Endodermal cell (in vitro differentiated cells): ENCODE measurements at regions not wholly inside any gene's neighbourhood (a gene's known extent, or its start where the extent isn't known, plus 50 kb on each side); places are given as distances from the start of the nearest gene placed in this dataset.
"Not testable (repeated sequence)": the region's sequence is repeated elsewhere in the genome, so short reads cannot be mapped to it uniquely, and the experiment has no call there.

Experiments used
- DNase-seq: peaks from one replicate; pipeline ENCODE4 v3.0.0-alpha.2; 2017
- H3K27ac ChIP-seq: 2 replicates; pipeline ENCODE4 v1.5.1; 2013; ENCODE audit warnings: mild to moderate bottlenecking, low read depth, low read length, moderate library complexity
- H3K27me3 ChIP-seq: 2 replicates; pipeline ENCODE4 v1.6.1; 2013; ENCODE audit warnings: mild to moderate bottlenecking, low read length, moderate library complexity; ENCODE audit not compliant: insufficient read depth, control insufficient read depth, poor library complexity, severe bottlenecking
- H3K36me3 ChIP-seq: 2 replicates; pipeline ENCODE4 v1.7.0; 2013; ENCODE audit warnings: mild to moderate bottlenecking, low read length, moderate library complexity; ENCODE audit not compliant: control insufficient read depth, insufficient read depth
- H3K4me1 ChIP-seq: one replicate; pipeline ENCODE4 v1.7.0; 2013; ENCODE audit warnings: low read length; ENCODE audit not compliant: control insufficient read depth, insufficient read depth
- H3K4me3 ChIP-seq: 2 replicates; pipeline ENCODE4 v1.5.1; 2013; ENCODE audit warnings: mild to moderate bottlenecking, low read length, moderate library complexity
- H3K9ac ChIP-seq: 2 replicates; pipeline ENCODE4 v1.6.1; 2013; ENCODE audit warnings: mild to moderate bottlenecking, low read length, moderate library complexity; ENCODE audit not compliant: poor library complexity, severe bottlenecking; ENCODE audit errors: extremely low read depth
- H3K9me3 ChIP-seq: 2 replicates; pipeline ENCODE4 v1.6.1; 2013; ENCODE audit warnings: mild to moderate bottlenecking, low read length, moderate library complexity; ENCODE audit not compliant: control insufficient read depth
- H3K27ac Mint-ChIP-seq: 2 replicates; pipeline ENCODE4 v1.8.0; 2020; ENCODE audit warnings: mixed read lengths
- H3K27me3 Mint-ChIP-seq: 2 replicates; pipeline ENCODE4 v1.8.0; 2021; ENCODE audit warnings: mild to moderate bottlenecking, mixed read lengths; ENCODE audit not compliant: insufficient read depth
- H3K36me3 Mint-ChIP-seq: 2 replicates; pipeline ENCODE4 v1.8.0; 2020; ENCODE audit warnings: low read depth, mixed read lengths
- H3K4me1 Mint-ChIP-seq: 2 replicates; pipeline ENCODE4 v1.8.0; 2020; ENCODE audit warnings: mixed read lengths
- H3K4me3 Mint-ChIP-seq: 2 replicates; pipeline ENCODE4 v1.8.0; 2020; ENCODE audit warnings: mild to moderate bottlenecking, moderate library complexity, mixed read lengths
- H3K9me3 Mint-ChIP-seq: 2 replicates; pipeline ENCODE4 v1.8.0; 2020; ENCODE audit warnings: mild to moderate bottlenecking, mixed read lengths
- WGBS, 2 experiments: methylation state at CpG; one replicate each; pipeline versions ENCODE4 v1.1.5 to v1.1.7; 2013; ENCODE audit warnings: missing lambda C conversion rate in 2 of 2, mixed read lengths in 1 of 2; ENCODE audit not compliant: insufficient coverage in 1 of 2, insufficient read length in 1 of 2; 5-methylcytosine and 5-hydroxymethylcytosine counted together
- TF ChIP-seq, protein P1 (sequence below): fragments of 200-600 bp; sonication (generic); conservative IDR thresholded peaks from 2 replicates; pipeline ENCODE4 v1.5.0; 2021; ENCODE audit warnings: antibody characterized with exemption, mild to moderate bottlenecking

DNA sequence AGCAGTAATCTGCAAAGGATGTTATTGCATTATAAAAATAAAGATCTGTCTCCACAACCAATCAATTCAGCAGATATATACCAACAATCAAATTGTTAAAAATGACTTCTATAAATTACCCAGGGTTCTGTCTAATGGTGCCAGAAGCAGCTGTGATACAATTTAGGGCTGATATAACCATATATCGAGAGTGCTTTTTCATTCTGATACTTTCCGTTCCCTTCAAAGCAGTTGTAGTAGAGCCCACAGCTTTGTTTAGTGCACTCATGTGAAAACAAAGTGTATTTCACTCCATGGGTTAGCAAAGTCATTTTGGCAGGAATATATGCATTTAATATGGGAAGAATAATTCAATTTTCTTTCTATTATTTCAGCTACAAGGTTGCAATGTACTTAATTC, 83.1 kb upstream of the CHCHD3 start:
- no peaks in the 10 kb centered on the region for H3K9me3 Mint-ChIP-seq
- TF ChIP-seq, protein P1, sequence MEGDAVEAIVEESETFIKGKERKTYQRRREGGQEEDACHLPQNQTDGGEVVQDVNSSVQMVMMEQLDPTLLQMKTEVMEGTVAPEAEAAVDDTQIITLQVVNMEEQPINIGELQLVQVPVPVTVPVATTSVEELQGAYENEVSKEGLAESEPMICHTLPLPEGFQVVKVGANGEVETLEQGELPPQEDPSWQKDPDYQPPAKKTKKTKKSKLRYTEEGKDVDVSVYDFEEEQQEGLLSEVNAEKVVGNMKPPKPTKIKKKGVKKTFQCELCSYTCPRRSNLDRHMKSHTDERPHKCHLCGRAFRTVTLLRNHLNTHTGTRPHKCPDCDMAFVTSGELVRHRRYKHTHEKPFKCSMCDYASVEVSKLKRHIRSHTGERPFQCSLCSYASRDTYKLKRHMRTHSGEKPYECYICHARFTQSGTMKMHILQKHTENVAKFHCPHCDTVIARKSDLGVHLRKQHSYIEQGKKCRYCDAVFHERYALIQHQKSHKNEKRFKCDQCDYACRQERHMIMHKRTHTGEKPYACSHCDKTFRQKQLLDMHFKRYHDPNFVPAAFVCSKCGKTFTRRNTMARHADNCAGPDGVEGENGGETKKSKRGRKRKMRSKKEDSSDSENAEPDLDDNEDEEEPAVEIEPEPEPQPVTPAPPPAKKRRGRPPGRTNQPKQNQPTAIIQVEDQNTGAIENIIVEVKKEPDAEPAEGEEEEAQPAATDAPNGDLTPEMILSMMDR: no peak
- Histone ChIP-seq H3K36me3 (no peaks in the 10 kb centered on the region), H3K27ac (no peak overlapping the region), H3K4me3 (no peak overlapping the region), H3K9me3 (no peaks in the 10 kb centered on the region), H3K4me1 (peaks cover 6% of the 10 kb centered on the region), H3K27me3 (no peaks in the 10 kb centered on the region), H3K9ac (no peak overlapping the region)
- no peak for DNase-seq
- WGBS, 2 experiments: 92 to 97% methylated on average over 2 of the region's 2 CpGs
- H3K36me3 Mint-ChIP-seq: no peaks in the 10 kb centered on the region
- H3K27ac Mint-ChIP-seq: no peak overlapping the region
- no peak overlapping the region for H3K4me3 Mint-ChIP-seq
- no peaks in the 10 kb centered on the region for H3K27me3 Mint-ChIP-seq
- peaks cover 10% of the 10 kb centered on the region for H3K4me1 Mint-ChIP-seq

DNA sequence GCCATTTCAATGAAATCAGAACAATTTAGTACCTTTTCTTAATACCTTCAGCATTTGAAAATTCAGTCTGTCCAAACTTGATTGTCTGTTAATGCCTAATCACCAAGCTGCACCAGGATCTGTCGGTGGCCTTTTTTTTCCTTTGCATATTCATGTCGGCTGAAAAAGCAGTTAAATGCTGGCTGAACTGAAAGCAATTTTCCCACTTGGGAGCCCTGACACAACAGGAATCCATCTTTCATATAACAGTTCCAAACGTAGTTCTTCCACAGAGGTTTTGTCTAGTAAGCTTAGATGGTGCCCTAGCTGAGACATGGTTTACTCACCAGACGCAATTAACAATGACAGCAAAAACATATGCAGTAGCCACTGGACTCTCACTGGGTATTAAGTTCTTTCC, 83.6 kb upstream of the CHCHD3 start:
- H3K9me3 Mint-ChIP-seq: no peaks in the 10 kb centered on the region
- 88 to 89% methylated on average over 2 to 4 of the region's 4 CpGs for WGBS, 2 experiments
- H3K36me3 ChIP-seq: no peaks in the 10 kb centered on the region
- H3K27ac ChIP-seq: no peak overlapping the region
- TF ChIP-seq, protein P1: no peak
- no peaks in the 10 kb centered on the region for H3K9me3 ChIP-seq
- DNase-seq: no peak
- H3K4me1 Mint-ChIP-seq: peaks cover 10% of the 10 kb centered on the region
- H3K27me3 Mint-ChIP-seq: no peaks in the 10 kb centered on the region
- no peak overlapping the region for H3K4me3 Mint-ChIP-seq
- H3K4me3 ChIP-seq: no peak overlapping the region
- H3K4me1 ChIP-seq: peaks cover 6% of the 10 kb centered on the region
- no peaks in the 10 kb centered on the region for H3K36me3 Mint-ChIP-seq
- H3K27me3 ChIP-seq: no peaks in the 10 kb centered on the region
- no peak overlapping the region for H3K9ac ChIP-seq
- no peak overlapping the region for H3K27ac Mint-ChIP-seq

DNA sequence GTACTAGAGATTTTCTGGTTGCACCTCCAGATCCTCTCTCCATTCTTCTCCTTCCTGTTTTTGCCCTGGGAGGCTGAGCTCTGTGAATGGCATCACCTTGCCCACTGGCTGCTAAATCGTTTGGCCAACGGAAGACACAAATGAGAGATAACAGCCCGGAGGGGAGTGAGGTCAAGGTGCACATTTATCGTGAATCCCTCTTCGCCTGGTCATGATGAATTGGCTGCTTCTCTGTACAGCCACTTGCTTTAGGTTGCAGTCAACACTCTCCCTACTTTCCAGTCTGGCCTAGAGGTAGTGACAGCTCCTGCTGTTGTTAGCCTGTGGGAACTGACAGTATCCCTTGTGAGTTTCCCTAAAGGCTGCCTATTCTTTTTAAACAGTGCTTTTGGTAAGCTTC, 85.4 kb upstream of the CHCHD3 start:
- 68 to 90% methylated on average over 3 to 5 of the region's 5 CpGs for WGBS, 2 experiments

DNA sequence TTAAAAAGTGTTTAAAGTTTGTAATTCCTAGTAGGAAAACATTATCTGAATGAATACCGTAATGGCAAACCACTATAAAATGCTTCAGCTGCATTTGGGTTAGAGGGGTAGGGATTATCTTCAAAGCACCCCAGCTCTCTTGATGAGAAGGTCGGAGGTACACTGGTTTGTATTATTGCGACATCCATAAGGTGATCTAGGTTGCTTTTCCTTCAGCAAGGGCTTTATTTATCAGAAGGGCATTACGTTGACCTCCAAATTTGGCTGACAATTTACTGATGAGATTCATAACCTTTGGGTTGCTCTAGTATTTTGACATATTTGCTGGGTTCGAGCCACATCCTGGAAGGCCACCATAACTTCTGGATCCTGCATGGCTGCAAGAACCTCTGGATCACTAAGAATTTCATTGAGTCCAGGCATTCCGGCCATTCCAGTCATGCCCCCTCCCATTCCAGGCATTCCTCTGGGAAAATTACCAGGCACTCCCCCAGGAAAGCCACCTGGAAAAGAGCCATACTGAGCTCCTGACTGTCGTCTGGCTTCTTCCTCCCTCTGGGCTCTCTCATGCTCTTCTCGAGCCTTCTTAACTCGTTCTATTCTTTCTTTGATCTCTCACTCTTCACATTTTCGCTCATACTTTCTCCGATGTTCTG, 83.6 kb upstream of the EXOC4 start:
- WGBS, 2 experiments: 79 to 93% methylated on average over 6 to 10 of the region's 11 CpGs
- H3K27me3 Mint-ChIP-seq, H3K9me3 Mint-ChIP-seq, DNase-seq, H3K36me3 ChIP-seq, H3K27ac ChIP-seq, H3K36me3 Mint-ChIP-seq, H3K4me3 Mint-ChIP-seq, H3K27ac Mint-ChIP-seq, H3K9ac ChIP-seq, H3K27me3 ChIP-seq, H3K9me3 ChIP-seq, H3K4me3 ChIP-seq: not testable (repeated sequence)
- H3K4me1 ChIP-seq: peaks cover 15% of the 10 kb centered on the region
- peaks cover 21% of the 10 kb centered on the region for H3K4me1 Mint-ChIP-seq

More for the DNA sequence above, 85.4 kb upstream of the CHCHD3 start:
- H3K27ac Mint-ChIP-seq: no peak overlapping the region
- TF ChIP-seq, protein P1: no peak
- no peak for DNase-seq
- Histone ChIP-seq H3K4me1 (peaks cover 9% of the 10 kb centered on the region), H3K9ac (no peak overlapping the region), H3K27ac (no peak overlapping the region), H3K36me3 (no peaks in the 10 kb centered on the region), H3K4me3 (no peak overlapping the region), H3K9me3 (no peaks in the 10 kb centered on the region), H3K27me3 (no peaks in the 10 kb centered on the region)
- no peak overlapping the region for H3K4me3 Mint-ChIP-seq
- H3K9me3 Mint-ChIP-seq: no peaks in the 10 kb centered on the region
- H3K27me3 Mint-ChIP-seq: no peaks in the 10 kb centered on the region
- no peaks in the 10 kb centered on the region for H3K36me3 Mint-ChIP-seq
- H3K4me1 Mint-ChIP-seq: peaks cover 10% of the 10 kb centered on the region

DNA sequence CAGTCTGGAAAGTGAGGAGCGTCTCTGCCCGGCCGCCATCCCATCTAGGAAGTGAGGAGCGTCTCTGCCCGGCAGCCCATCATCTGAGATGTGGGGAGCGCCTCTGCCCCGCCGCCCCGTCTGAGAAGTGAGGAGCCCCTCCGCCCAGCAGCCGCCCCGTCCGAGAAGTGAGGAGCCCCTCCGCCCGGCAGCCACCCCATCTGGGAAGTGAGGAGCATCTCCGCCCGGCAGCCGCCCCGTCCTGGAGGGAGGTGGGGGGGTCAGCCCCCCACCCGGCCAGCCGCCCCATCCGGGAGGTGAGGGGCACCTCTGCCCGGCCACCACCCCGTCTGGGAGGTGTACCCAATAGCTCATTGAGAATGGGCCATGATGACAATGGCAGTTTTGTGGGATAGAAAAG, 75.4 kb upstream of the EXOC4 start:
- not testable (repeated sequence) for H3K4me3 ChIP-seq, H3K4me3 Mint-ChIP-seq, H3K27ac ChIP-seq, H3K9ac ChIP-seq, H3K4me1 ChIP-seq, H3K27ac Mint-ChIP-seq, H3K9me3 ChIP-seq, H3K27me3 Mint-ChIP-seq, DNase-seq, H3K36me3 ChIP-seq, H3K27me3 ChIP-seq, H3K36me3 Mint-ChIP-seq
- 94 to 95% methylated on average over 3 to 24 of the region's 24 CpGs for WGBS, 2 experiments
- Mint-ChIP-seq H3K4me1 (peaks cover 11% of the 10 kb centered on the region), H3K9me3 (peaks cover 21% of the 10 kb centered on the region)
